ENCODE measurements at regions not wholly inside any gene's neighbourhood (a gene's known extent, or its start where the extent isn't known, plus 50 kb on each side); places are given as distances from the start of the nearest gene placed in this dataset.

GRCh38 chr2:18752022-18752493, 162.7 kb upstream of the NT5C1B start:
- TF ChIP-seq CTCF (IDR thresholded peaks at IDR 0.05) = no peak
- TF ChIP-seq EP300 (IDR thresholded peaks at IDR 0.05) = no peak
- no peak for TF ChIP-seq POLR2A (IDR thresholded peaks at IDR 0.05)

All from upper lobe of left lung (tissue), 4 donors.